NCI-H1436 treated with DMSO at 0.1 percent for 48 hours (cell line): ENCODE measurements at regions not wholly inside any gene's neighbourhood (a gene's known extent, or its start where the extent isn't known, plus 50 kb on each side); places are given as distances from the start of the nearest gene placed in this dataset.
A peak's percentile ranks its signal among the peaks of the same experiment; 100 is the strongest.

Source experiments
- DNase-seq: peaks from one replicate; lab custom pipeline; 2025; lab: John Stamatoyannopoulos, UW

- DNase-seq, result no peak
These were observed 121.2 kb upstream of the PLEKHG7 start for GRCh38 chr12:92581604-92582003.

- DNase-seq, result no peak
These were observed 127.7 kb upstream of the PLEKHG7 start for GRCh38 chr12:92574911-92575570.

GRCh38 chr12:92574051-92574783 lies 128.6 kb upstream of the PLEKHG7 start:
- DNase-seq, result no peak

- no peak for DNase-seq
These were observed 129.7 kb upstream of the PLEKHG7 start for GRCh38 chr12:92573104-92573503.

DNA sequence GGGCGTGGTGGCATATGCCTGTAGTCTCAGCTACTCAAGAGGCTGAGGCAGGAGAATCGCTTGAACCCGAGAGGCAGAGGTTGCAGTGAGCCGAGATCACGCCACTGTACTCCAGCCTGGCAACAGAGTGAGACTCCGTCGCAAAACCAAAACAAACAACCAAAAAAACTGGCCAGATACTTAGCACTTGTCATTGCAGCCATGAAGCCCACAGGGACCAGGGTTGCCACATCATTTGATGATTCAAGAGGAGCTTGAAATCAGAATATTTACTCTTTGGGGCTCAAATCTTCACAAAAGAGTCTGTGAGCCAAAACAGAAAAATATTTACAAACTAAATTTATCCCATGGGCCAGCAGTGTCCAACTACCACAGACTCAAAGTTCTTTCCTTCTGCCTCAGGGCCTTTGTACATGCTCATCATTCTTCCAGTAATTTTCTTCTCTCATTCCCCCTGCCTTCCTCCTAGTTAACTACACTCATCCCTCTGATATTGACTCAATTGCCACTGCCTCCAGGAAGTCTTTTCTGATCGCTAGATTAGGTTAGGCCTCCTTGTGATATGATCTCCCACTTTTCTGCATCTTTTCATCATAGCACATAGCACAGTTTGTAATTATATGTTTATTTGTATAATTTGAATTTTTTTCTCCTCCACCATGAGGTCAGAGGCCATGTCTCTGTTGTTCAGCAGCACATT lies 130.8 kb upstream of the PLEKHG7 start:
- no peak for DNase-seq

GRCh38 chr12:92571169-92571568 lies 131.6 kb upstream of the PLEKHG7 start:
- no peak for DNase-seq

GRCh38 chr12:92570056-92570753 lies 132.6 kb upstream of the PLEKHG7 start:
- DNase-seq, result peak; percentile 36

GRCh38 chr12:92568691-92569090 lies 134.1 kb upstream of the PLEKHG7 start:
- no peak for DNase-seq

DNA sequence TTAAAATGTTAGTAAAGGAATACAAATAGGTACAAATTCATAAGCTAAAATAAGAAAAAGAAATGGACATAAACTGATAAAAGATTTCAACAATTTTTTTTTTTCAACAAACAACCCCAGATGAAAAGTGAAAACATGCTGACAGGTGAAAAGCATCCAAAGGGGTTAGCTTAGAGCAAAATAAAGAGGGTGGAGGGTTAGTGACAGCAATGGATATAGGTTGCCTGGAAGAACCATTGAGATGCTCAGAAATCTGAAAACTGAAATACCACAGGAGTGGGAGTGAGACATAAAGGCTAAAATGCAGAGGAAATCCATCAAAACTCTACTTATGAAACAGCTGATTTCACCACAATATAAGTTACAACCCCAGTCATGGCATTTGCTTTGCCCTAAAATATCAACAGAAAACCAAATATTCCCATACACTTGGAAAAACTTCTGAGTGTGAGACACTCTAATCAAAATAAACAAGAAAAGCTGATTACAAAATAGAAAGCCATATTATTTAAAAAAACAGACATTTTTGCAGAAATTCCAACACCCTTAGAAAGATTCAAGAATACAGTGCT lies 136.3 kb upstream of the PLEKHG7 start:
- DNase-seq, result no peak

DNA sequence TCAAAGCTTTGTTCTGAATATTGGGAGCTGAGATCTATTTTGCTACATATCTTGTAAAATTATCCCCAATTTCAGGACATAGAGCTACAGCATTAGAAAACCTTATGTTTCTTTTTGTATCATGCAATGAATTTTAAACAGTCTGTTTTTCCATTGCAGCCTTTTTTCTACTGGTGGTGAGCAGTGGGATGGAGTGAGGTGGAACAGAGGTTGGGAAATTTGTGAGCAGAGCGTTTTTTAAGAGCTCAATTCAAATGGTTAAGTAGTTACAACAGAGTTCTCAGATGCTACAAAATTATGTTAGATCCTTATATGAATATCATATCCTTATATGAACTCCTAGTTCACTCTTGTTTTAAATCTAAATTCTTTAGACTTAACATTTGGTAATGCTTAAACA lies 139.0 kb upstream of the PLEKHG7 start:
- no peak for DNase-seq

- no peak for DNase-seq
These were observed 140.6 kb upstream of the PLEKHG7 start for GRCh38 chr12:92562063-92562734.

DNA sequence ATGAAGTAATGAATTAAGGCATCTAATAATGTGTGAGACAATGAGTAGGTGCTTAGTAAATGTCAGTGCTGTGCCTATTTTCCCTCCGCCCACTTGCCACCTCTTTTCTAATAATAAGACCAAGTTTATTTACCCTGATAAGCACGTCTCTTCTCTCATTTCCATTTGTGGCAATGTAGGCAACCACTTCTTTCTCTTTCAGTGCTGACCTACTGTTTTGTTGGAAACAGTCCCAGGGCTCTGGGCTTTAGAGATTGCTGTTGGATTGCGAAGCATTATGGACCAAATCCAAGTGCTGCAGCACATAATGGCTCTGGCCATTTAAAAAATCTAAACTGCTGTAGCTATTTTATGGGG lies 141.3 kb upstream of the PLEKHG7 start:
- no peak for DNase-seq

- no peak for DNase-seq
These were observed 141.9 kb upstream of the PLEKHG7 start for GRCh38 chr12:92560713-92561542.

DNA sequence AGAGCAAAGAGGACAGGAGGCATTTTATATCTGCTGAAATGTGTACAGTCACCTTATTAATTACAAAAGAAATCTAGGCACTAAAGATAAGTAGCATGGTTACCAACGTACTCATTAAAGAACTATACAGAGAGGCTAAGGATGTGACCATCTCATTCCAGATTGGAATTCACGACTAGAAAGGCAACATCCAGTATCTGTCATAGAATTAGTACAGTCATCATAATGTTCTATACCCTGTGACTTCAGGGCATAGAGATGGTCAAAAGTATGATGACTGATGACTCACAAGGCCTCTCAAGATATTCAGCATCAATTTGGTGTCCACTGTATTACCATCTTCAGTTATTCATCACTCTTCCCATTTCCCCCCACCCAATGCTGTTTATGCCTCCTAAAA lies 144.0 kb upstream of the PLEKHG7 start:
- no peak for DNase-seq

DNA sequence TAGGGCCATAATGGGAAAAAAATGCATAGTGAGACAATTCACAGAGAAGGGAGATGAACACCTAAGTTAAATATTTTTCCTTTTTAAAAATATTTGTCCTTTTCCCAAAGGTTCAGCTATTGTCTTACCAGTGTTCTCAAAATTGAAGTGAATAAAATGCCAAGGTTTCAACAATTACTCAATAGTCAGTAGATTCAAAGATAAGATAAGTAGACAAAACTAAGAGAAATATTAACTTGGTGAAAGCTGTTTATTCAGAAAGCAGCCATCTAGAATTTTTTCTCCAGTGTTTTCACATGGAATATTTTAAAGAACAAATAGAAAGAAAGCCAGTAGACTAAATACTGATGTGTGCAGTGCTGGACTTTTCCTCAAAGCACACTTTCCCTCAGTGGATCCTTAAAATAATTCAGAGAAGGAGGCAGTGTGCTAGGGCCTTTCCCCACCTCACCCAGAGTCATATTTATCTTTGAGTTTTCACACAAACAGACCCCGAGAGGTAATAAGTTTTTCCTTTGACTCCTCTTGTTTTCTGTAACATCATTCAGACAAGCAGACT lies 144.5 kb upstream of the PLEKHG7 start:
- no peak for DNase-seq

DNA sequence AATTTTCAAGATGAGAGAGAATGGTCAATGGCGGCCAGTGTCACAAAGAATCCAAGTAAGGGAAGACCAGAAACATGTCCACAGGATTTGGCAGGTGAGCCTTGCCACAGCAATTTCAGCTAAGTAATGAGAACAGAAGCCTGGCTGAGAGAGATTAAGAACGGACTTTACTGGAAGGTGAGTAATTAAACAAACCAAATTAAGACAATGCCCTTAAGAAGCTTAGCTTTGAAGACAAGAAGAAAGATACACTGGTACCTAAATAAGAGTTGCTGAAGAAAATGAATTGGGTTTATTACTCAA lies 145.4 kb upstream of the PLEKHG7 start:
- DNase-seq, result no peak

GRCh38 chr12:92556637-92557421 lies 146.0 kb upstream of the PLEKHG7 start:
- no peak for DNase-seq

DNA sequence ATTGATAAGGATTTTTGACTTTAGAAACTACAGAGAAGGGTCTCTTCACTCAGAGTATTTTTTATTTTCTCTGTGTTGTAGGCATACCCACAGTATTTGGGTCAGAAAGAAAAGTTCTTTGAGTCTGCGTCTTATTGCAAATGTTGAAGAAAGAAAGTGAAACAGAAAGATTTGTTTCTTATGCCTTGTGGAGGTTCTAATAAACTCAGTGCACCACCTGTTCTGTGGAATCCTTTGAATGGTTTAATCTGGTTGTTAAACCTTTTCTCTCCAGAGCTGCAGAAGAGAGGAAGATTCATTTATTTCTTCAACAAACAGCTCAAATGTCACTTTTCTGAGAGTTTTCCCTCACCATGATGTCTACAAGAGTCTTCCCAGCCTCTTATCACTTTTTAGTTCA lies 146.6 kb upstream of the PLEKHG7 start:
- no peak for DNase-seq

DNA sequence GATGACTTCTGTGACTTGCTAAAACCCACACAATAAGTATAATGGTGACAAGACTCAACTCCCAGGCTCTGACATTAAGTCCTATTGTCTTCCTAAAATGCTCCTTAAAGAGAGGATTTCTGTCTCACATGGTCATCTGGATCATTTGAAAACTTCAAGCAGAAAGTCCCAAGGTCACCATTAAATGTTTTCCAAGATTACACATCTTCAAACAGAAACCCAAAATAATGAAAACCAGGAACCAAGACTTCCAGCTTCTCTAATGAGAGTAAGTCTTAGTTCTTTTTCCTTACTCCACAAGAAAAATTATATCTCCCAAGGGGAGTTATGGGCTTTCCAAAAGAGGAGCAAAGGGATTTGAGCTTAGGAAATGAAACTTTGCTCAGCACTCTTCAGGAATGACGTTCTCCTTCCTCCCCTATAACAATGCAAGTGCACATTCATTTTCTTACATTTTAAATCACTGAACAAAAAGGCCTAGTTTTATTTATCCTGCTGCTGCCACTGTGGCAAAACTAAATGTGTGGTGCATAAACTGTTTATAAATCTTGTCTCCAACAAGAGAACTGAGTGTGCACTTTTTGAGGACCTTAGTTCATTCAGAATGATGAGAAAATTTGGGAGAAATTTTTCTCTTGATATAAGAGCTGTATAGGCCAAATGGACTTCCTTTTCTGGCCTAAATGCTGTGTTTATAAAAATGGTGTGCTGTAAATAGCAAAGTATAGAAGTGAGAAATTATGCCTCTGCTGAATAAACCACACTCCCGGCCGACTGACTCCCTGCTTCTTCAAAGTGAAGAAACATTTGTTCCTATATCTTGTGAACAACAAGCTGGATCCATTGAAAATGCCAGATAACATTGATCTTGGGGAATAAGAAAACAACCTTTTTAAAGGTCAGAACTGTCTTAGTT lies 148.4 kb upstream of the PLEKHG7 start:
- no peak for DNase-seq
